ENCODE measurements at regions not wholly inside any gene's neighbourhood (a gene's known extent, or its start where the extent isn't known, plus 50 kb on each side); places are given as distances from the start of the nearest gene placed in this dataset.

- 12% methylated on average over 4 of the region's 4 CpGs for WGBS (ENCODE audit: low lambda C conversion rate)
- CTCF ChIA-PET = no interaction called here
- Histone ChIP-seq H3K9me2 (no peaks in the 10 kb centered on the region), H3F3A (replicated peaks; ENCODE audit: insufficient read depth) (no peaks in the 10 kb centered on the region), H3K4me2 (no peak overlapping the region), H3K9ac (no peak overlapping the region), H3K4me1 (ENCODE audit: control insufficient read depth in 1 of 2, insufficient read depth in 2 of 2, low read depth in 1 of 2, low read length in 1 of 2) (no peaks in the 10 kb centered on the region), H4K20me1 (ENCODE audit: insufficient read depth) (no peaks in the 10 kb centered on the region), H3K79me2 (ENCODE audit: insufficient read depth) (no peaks in the 10 kb centered on the region), H3K4me3 (ENCODE audit: low read depth in 2 of 2, low read length in 1 of 2) (no peak overlapping the region), H3K27ac (ENCODE audit: low read depth in 2 of 2, low read length in 1 of 2) (no peak overlapping the region), H2AFZ (ENCODE audit: low read depth) (no peak overlapping the region), H3K27me3 (ENCODE audit: insufficient read depth) (peaks cover 19% of the 10 kb centered on the region; the same call in 1 of the 2 replicates), H3K36me3 (replicated peaks in 1 of 2; ENCODE audit: control insufficient read depth in 1 of 2, insufficient read depth in 2 of 2, low read length in 1 of 2) (no peaks in the 10 kb centered on the region), H3K9me3 (no peaks in the 10 kb centered on the region)
- POLR2A ChIA-PET = no interaction called here
- TF ChIP-seq PBX3 (IDR thresholded peaks at IDR 0.05) = no peak
- no peak for TF ChIP-seq TEAD4 (IDR thresholded peaks at IDR 0.05; ENCODE audit: borderline replicate concordance, insufficient read depth)
- TF ChIP-seq NFIC (IDR thresholded peaks at IDR 0.05; ENCODE audit: borderline replicate concordance) = no peak
- no peak for TF ChIP-seq EZH2phosphoT487 (IDR thresholded peaks at IDR 0.05; ENCODE audit: borderline replicate concordance, low read depth)
- TF ChIP-seq SMC3 (IDR thresholded peaks at IDR 0.05; ENCODE audit: low read depth, low read length) = no peak
- no peak for TF ChIP-seq ZBTB33 (IDR thresholded peaks at IDR 0.05; ENCODE audit: borderline replicate concordance, low read depth)
- TF ChIP-seq USF1 (IDR thresholded peaks at IDR 0.05; ENCODE audit: borderline replicate concordance, low read depth) = no peak
- no peak for TF ChIP-seq TAF1 (IDR thresholded peaks at IDR 0.05; ENCODE audit: borderline replicate concordance, low read depth, low read length)
- no peak for TF ChIP-seq JUND (IDR thresholded peaks at IDR 0.05)
- DNase-seq = no peak
Observed at GRCh38 chr9:591292-591691, 250.2 kb upstream of the DMRT1 start.

- no peaks in the 10 kb centered on the region for H3K79me2 ChIP-seq (ENCODE audit: insufficient read depth)
- H4K20me1 ChIP-seq (ENCODE audit: insufficient read depth) = no peaks in the 10 kb centered on the region
- no peak for DNase-seq
- H3K9me3 ChIP-seq = no peaks in the 10 kb centered on the region
- no peaks in the 10 kb centered on the region for H3K36me3 ChIP-seq (replicated peaks in 1 of 2; ENCODE audit: control insufficient read depth in 1 of 2, insufficient read depth in 2 of 2, low read length in 1 of 2)
- no peak overlapping the region for H3K27ac ChIP-seq (ENCODE audit: low read depth in 2 of 2, low read length in 1 of 2)
- H3K4me2 ChIP-seq = no peak overlapping the region
- WGBS (ENCODE audit: low lambda C conversion rate) = 15% methylated on average over 6 of the region's 9 CpGs
- H2AFZ ChIP-seq (ENCODE audit: low read depth) = no peak overlapping the region
- POLR2A ChIA-PET = no interaction called here
- no peaks in the 10 kb centered on the region for H3K4me1 ChIP-seq (ENCODE audit: control insufficient read depth in 1 of 2, insufficient read depth in 2 of 2, low read depth in 1 of 2, low read length in 1 of 2)
- CTCF ChIA-PET = no interaction called here
- peaks cover 13% of the 10 kb centered on the region; the same call in 1 of the 2 replicates for H3K27me3 ChIP-seq (ENCODE audit: insufficient read depth)
- TF ChIP-seq RFX5 (IDR thresholded peaks at IDR 0.05; ENCODE audit: low read length) (no peak), EP300 (IDR thresholded peaks at IDR 0.05; ENCODE audit: borderline replicate concordance in 1 of 2, low read depth in 1 of 2, low read length in 1 of 2) (no peak), USF2 (IDR thresholded peaks at IDR 0.05; ENCODE audit: borderline replicate concordance, low read depth, low read length) (no peak), EZH2phosphoT487 (IDR thresholded peaks at IDR 0.05; ENCODE audit: borderline replicate concordance, low read depth) (no peak), USF1 (IDR thresholded peaks at IDR 0.05; ENCODE audit: borderline replicate concordance, low read depth) (no peak), SIN3A (IDR thresholded peaks at IDR 0.05; ENCODE audit: borderline replicate concordance, low read depth, low read length) (no peak), CTCF (IDR thresholded peaks at IDR 0.05) (no peak), POLR2AphosphoS5 (IDR thresholded peaks at IDR 0.05; ENCODE audit: low read depth, low read length) (no peak)
- H3K4me3 ChIP-seq (ENCODE audit: low read depth in 2 of 2, low read length in 1 of 2) = no peak overlapping the region
- H3F3A ChIP-seq (replicated peaks; ENCODE audit: insufficient read depth) = no peaks in the 10 kb centered on the region
- no peak overlapping the region for H3K9ac ChIP-seq
- no peaks in the 10 kb centered on the region for H3K9me2 ChIP-seq
Observed at GRCh38 chr9:592225-592624, 249.3 kb upstream of the DMRT1 start.

Measured in SK-N-SH (cell line).